GM10266 (cell line): ENCODE measurements at regions not wholly inside any gene's neighbourhood (a gene's known extent, or its start where the extent isn't known, plus 50 kb on each side); places are given as distances from the start of the nearest gene placed in this dataset.

Experiments used
- DNase-seq: peaks from one replicate; pipeline ENCODE4 v3.0.0; 2012; ENCODE audit errors: extremely low spot score
- TF ChIP-seq, protein P1 (sequence below): IDR thresholded peaks from 2 replicates; pipeline ENCODE4 v1.5.1; 2012; ENCODE audit warnings: mild to moderate bottlenecking, low read depth; ENCODE audit not compliant: control insufficient read depth, insufficient read depth; ENCODE audit errors: missing control alignments

DNA sequence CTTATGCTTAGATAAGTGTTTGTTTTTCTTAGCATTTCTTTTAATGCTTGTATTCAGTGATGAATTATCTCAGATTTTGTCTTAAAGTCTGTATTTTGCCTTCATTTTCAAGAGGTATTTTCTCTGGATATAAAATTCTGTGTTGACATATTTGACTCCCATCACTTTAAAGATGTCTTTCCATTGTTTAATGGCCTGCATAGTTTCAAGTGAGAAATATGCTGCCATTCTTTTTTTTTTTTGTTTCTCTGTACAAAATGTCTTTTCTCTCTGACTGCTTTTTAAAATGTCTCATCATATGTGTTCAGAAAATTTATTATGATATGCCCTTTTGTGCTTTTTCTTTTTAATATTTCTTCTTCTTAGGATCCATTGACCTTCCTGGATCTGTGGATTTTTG is 578.0 kb upstream of the NOX3 start:
- TF ChIP-seq, protein P1, sequence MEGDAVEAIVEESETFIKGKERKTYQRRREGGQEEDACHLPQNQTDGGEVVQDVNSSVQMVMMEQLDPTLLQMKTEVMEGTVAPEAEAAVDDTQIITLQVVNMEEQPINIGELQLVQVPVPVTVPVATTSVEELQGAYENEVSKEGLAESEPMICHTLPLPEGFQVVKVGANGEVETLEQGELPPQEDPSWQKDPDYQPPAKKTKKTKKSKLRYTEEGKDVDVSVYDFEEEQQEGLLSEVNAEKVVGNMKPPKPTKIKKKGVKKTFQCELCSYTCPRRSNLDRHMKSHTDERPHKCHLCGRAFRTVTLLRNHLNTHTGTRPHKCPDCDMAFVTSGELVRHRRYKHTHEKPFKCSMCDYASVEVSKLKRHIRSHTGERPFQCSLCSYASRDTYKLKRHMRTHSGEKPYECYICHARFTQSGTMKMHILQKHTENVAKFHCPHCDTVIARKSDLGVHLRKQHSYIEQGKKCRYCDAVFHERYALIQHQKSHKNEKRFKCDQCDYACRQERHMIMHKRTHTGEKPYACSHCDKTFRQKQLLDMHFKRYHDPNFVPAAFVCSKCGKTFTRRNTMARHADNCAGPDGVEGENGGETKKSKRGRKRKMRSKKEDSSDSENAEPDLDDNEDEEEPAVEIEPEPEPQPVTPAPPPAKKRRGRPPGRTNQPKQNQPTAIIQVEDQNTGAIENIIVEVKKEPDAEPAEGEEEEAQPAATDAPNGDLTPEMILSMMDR, result no peak
- DNase-seq, result no peak

DNA sequence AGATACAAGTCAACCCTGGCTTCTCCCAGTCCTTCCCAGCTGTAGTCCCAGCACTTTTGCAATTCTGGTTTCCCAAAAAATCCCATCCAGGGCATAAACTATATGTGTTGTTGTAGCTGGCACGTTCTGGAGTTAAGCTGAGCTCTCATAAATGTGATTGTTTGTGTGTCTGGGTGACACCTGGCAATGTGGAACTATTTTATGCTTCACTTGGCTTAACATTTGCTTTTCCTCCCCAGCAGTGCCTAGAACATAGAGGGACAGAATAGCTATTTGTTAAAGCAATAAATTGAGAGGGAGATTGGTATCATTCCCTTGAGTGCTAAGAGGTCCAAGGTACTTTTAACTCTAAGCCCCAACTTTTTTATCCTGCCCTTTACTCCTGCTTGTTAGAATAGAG is 575.9 kb upstream of the NOX3 start:
- no peak for DNase-seq
- TF ChIP-seq, protein P1, result no peak

DNA sequence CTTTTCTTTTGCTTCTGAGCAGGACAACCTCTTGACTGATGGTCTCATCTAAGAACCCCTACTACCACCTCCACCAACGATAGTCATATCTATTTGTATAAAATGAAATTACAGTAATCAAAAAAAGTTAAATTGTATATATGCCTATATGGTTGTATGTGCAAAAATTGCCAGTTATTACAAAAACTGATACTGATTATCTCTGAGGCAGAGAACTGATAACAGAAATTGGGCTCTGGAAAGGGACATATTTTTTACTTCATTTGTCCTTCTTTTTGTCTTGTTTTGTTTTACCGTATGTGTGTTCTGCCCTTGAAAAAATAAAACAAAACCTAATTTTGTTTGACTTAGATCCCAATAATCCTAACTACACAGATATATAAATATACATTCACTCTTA is 574.4 kb upstream of the NOX3 start:
- DNase-seq, result no peak
- TF ChIP-seq, protein P1, result no peak

DNA sequence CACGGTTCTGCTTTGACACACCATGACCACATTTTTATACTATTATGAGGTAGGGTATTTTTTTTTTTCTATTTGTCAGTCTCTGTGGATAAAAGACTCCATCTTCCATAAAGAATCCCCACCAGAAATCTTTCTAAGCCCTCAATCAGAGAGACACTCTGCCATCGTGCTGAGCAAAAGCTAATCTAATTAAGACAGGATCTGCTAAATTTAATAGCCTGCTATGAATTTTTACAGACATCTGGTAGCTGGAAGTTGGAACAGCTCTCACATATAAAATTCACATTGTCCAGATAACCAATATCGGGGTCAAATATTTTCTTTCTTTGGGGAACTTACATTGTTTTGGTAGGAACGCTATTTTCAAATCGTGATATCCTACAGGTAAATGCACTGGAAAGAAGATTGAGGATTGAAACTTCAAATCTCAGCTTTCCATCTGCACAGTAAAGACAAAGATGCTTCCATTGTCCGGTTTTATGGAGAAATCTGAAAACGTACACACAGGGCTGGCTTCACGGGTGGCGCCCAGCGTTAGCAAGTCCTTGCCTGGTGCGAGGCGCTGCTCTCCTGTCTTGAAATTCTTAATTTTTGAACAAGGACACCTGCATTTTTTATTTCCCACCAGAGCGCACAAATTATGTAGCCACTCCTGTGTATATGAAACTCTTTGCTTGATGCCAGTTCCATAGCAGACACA is 573.8 kb upstream of the NOX3 start:
- TF ChIP-seq, protein P1, result no peak
- no peak for DNase-seq

DNA sequence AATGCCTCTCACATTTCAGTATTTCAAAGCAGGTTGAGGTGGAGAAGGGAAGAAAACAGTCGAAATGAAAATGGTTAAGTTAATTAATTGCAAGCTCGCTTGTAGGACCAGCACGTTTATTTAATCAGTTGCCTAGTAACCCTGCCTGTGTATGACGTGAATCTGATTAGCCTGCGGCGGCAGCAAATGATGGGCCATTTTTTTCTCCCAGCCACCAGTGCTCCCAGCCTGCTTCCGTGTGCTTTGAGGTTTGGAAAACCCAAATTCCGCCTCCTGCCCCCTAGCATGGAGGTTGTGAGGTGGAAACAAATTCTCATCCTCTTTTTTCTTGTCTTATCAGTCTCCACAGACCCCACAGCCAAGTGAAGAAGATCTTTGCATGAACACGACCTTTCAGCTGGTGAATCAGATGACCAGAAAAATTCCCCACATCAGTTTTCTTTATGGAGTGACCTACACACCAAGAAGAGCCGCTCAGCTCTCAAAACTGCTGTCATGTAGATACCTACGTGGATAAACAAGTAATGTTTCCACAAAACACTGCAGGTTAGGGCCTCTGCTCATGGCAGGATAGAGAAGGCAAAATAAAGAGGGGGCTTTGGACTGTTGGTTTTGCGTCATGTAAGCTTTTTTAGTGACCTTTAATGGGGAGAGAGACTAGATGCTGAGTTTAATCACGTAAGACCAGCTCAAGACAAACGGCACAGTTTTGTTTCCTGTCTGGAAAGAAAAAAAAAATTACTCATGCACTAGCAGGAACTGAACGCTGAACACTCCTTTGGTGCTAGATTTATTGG is 572.9 kb upstream of the NOX3 start:
- no peak for DNase-seq
- TF ChIP-seq, protein P1, result no peak

DNA sequence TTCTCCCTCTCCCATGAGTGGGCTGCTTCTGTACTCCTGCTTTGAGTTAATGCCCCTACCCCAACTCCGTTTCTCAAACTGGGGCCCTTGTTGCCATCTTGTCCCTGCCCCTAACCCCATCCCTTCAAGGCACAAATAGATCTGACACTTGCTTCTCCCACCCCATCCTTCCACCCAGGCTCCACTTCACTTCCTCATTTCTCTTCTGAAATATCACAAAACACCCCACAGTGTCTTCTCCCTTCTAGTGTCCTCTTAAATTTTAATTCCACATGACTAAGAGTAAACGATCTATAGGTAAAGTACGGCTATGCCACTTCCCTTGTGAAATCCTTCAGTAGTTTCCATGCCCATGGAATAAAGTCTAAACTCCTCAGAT is 571.6 kb upstream of the NOX3 start:
- DNase-seq, result no peak
- TF ChIP-seq, protein P1, result no peak
